GM10266 (cell line): ENCODE measurements at regions not wholly inside any gene's neighbourhood (a gene's known extent, or its start where the extent isn't known, plus 50 kb on each side); places are given as distances from the start of the nearest gene placed in this dataset.

Experiments
- DNase-seq: peaks from one replicate; pipeline ENCODE4 v3.0.0; 2012; ENCODE audit errors: extremely low spot score
- TF ChIP-seq, protein P1 (sequence below): IDR thresholded peaks from 2 replicates; pipeline ENCODE4 v1.5.1; 2012; ENCODE audit warnings: mild to moderate bottlenecking, low read depth; ENCODE audit not compliant: control insufficient read depth, insufficient read depth; ENCODE audit errors: missing control alignments

DNA sequence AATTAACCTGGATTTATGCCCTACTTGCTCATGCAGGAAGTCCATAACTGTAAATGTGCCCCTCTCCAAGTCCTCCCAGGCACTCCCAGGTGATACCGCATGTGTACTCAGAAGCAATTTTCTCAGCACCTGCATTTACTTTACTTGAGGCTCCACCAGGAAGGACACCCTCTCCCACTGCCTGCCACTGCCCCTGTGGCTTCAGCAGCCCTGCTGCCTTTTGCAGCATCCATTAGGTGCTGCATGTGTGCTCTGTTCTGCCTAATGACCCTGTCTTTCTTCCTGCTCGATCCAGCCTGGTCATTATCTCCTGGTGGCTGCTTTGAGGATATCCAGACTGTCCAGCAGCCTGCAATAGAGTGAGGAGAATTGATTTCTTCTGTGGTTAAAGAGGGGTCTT lies 107.6 kb upstream of the SEMA6D start:
- TF ChIP-seq, protein P1, sequence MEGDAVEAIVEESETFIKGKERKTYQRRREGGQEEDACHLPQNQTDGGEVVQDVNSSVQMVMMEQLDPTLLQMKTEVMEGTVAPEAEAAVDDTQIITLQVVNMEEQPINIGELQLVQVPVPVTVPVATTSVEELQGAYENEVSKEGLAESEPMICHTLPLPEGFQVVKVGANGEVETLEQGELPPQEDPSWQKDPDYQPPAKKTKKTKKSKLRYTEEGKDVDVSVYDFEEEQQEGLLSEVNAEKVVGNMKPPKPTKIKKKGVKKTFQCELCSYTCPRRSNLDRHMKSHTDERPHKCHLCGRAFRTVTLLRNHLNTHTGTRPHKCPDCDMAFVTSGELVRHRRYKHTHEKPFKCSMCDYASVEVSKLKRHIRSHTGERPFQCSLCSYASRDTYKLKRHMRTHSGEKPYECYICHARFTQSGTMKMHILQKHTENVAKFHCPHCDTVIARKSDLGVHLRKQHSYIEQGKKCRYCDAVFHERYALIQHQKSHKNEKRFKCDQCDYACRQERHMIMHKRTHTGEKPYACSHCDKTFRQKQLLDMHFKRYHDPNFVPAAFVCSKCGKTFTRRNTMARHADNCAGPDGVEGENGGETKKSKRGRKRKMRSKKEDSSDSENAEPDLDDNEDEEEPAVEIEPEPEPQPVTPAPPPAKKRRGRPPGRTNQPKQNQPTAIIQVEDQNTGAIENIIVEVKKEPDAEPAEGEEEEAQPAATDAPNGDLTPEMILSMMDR = no peak
- no peak for DNase-seq

GRCh38 chr15:47610736-47611135 lies 106.6 kb upstream of the SEMA6D start:
- no peak for DNase-seq

DNA sequence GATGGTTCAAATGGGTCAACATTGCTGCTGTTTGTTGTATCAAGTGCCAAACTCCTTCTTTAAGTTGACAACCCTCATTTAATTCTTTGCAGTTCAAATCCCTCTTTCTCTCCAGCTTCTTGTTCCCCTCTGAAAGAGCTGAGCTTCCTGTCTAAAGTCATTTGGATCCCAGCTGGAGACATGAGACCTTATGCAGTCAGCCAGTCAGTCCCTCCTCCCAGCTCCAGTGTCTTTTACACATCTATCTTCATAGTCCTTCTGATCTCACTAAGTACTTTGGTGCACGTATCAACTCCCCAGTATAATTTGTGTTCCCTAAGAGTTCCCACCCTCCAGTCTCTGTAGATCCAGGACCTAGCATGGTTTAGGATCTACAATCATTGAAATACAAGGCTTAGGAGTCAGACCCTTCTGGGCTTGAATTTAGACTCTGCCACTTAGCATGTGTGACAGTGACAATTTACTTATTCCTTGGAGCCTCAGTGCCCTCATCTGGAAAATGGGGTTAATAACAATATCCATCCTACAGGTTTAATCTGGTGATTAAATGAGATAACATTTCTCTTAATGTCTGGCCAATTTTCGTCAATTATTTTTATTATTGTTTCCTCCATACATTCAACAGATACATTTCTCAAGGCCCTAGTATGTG lies 102.8 kb upstream of the SEMA6D start:
- TF ChIP-seq, protein P1 = no peak
- DNase-seq = no peak

More at GRCh38 chr15:47610736-47611135, 106.6 kb upstream of the SEMA6D start:
- TF ChIP-seq, protein P1 = no peak

GRCh38 chr15:47616876-47617275 lies 100.4 kb upstream of the SEMA6D start:
- no peak for DNase-seq

DNA sequence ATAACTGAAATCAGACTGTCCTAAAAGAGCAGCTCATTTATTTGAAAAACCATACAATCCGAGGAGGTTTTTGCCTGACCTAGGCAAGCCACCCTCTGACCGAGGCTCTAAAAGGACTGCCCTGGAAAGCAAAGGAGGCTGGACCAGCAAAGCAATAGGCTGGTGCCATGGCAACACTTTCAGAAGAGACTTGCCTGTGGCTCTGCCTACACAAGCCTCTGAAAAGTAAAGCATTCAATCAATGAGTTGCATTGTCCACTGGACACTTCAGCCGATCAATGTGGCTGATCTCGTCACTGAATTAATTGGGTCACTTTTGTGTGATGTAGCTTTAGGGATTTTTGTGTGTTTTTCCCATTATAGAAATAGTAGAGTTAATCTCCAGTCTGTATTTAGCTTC lies 99.1 kb upstream of the SEMA6D start:
- DNase-seq = no peak
- TF ChIP-seq, protein P1 = no peak

More at GRCh38 chr15:47616876-47617275, 100.4 kb upstream of the SEMA6D start:
- TF ChIP-seq, protein P1 = no peak

GRCh38 chr15:47620960-47621681 lies 96.2 kb upstream of the SEMA6D start:
- TF ChIP-seq, protein P1 = no peak
- no peak for DNase-seq

- no peak for DNase-seq
- TF ChIP-seq, protein P1 = no peak
Measured at GRCh38 chr15:47622055-47622454, 95.2 kb upstream of the SEMA6D start.
